H9 (cell line): ENCODE measurements at regions not wholly inside any gene's neighbourhood (a gene's known extent, or its start where the extent isn't known, plus 50 kb on each side); places are given as distances from the start of the nearest gene placed in this dataset.

Experiments
- DNase-seq: peaks from one replicate; pipeline ENCODE4 v3.0.0-alpha.2; 2017
- H2AFZ ChIP-seq: one replicate; pipeline ENCODE4 v1.6.1; 2013; ENCODE audit warnings: mild to moderate bottlenecking, low read length, control low read depth, moderate library complexity
- H2AK5ac ChIP-seq: 2 replicates; pipeline ENCODE4 v1.6.1; 2013; ENCODE audit warnings: low read length, control low read depth, mixed read lengths; ENCODE audit not compliant: insufficient read length
- H2BK120ac ChIP-seq: one replicate; pipeline ENCODE4 v1.6.1; 2013; ENCODE audit warnings: low read depth, mild to moderate bottlenecking, low read length, control low read depth, inconsistent platforms; ENCODE audit not compliant: poor library complexity, severe bottlenecking
- H2BK12ac ChIP-seq: 2 replicates; pipeline ENCODE4 v1.6.1; 2013; ENCODE audit warnings: low read length, control low read depth, mixed read lengths, low read depth; ENCODE audit not compliant: insufficient read length
- H2BK15ac ChIP-seq: 2 replicates; pipeline ENCODE4 v1.6.1; 2013; ENCODE audit warnings: low read depth, low read length, control low read depth
- H2BK20ac ChIP-seq: one replicate; pipeline ENCODE4 v1.6.1; 2013; ENCODE audit warnings: low read depth, mild to moderate bottlenecking, low read length, control low read depth, inconsistent platforms; ENCODE audit not compliant: poor library complexity, severe bottlenecking
- H2BK5ac ChIP-seq: 2 replicates; pipeline ENCODE4 v1.6.1; 2013; ENCODE audit warnings: low read length, control low read depth, mixed read lengths; ENCODE audit not compliant: insufficient read length
- H3K14ac ChIP-seq: 2 replicates; pipeline ENCODE4 v1.6.1; 2013; ENCODE audit warnings: low read length, control low read depth; ENCODE audit not compliant: insufficient read depth
- H3K18ac ChIP-seq: 2 replicates; pipeline ENCODE4 v1.6.1; 2013; ENCODE audit warnings: low read depth, mild to moderate bottlenecking, mixed read lengths, low read length, control low read depth; ENCODE audit not compliant: insufficient read length
- H3K23ac ChIP-seq: 2 replicates; pipeline ENCODE4 v1.6.1; 2013; ENCODE audit warnings: low read length, control low read depth, mixed read lengths, low read depth; ENCODE audit not compliant: insufficient read length
- H3K23me2 ChIP-seq: 2 replicates; pipeline ENCODE4 v1.6.1; 2013; ENCODE audit warnings: low read depth, mild to moderate bottlenecking, mixed read lengths, low read length, control low read depth; ENCODE audit not compliant: insufficient read length, poor library complexity, severe bottlenecking
- H3K27ac ChIP-seq: 2 replicates; pipeline ENCODE4 v1.5.1; 2013; ENCODE audit warnings: low read length, control low read depth, mixed read lengths, low read depth; ENCODE audit not compliant: insufficient read length
- H3K27me3 ChIP-seq: 2 replicates; pipeline ENCODE4 v1.6.1; 2013; ENCODE audit warnings: low read length, control low read depth, inconsistent platforms; ENCODE audit not compliant: insufficient read depth
- H3K4ac ChIP-seq: 2 replicates; pipeline ENCODE4 v1.6.1; 2013; ENCODE audit warnings: low read depth, mild to moderate bottlenecking, control low read depth, inconsistent platforms, low read length, moderate library complexity
- H3K4me1 ChIP-seq: 2 replicates; pipeline ENCODE4 v1.6.1; 2013; ENCODE audit warnings: low read length, control low read depth, inconsistent platforms; ENCODE audit not compliant: insufficient read depth
- H3K4me2 ChIP-seq: 2 replicates; pipeline ENCODE4 v1.6.1; 2013; ENCODE audit warnings: low read length, control low read depth, mixed read lengths; ENCODE audit not compliant: insufficient read length, insufficient read depth
- H3K56ac ChIP-seq: 2 replicates; pipeline ENCODE4 v1.6.1; 2013; ENCODE audit warnings: low read depth, mild to moderate bottlenecking, mixed read lengths, low read length, control low read depth; ENCODE audit not compliant: insufficient read length
- H3K79me1 ChIP-seq: 2 replicates; pipeline ENCODE4 v1.6.1; 2013; ENCODE audit warnings: low read depth, mild to moderate bottlenecking, moderate library complexity, low read length, control low read depth, inconsistent platforms; ENCODE audit not compliant: insufficient read depth, poor library complexity, severe bottlenecking
- H3K79me2 ChIP-seq: 2 replicates; pipeline ENCODE4 v1.6.1; 2013; ENCODE audit warnings: low read length, control low read depth, inconsistent platforms; ENCODE audit not compliant: insufficient read depth
- H3K9ac ChIP-seq: 2 replicates; pipeline ENCODE4 v1.6.1; 2013; ENCODE audit warnings: low read length, control low read depth, mixed read lengths; ENCODE audit not compliant: insufficient read length; ENCODE audit errors: extremely low read depth
- H3K9me3 ChIP-seq: one replicate; pipeline ENCODE4 v1.6.1; 2013; ENCODE audit warnings: low read depth, low read length, inconsistent platforms; ENCODE audit not compliant: control insufficient read depth
- H3T11ph ChIP-seq: one replicate; pipeline ENCODE4 v1.6.1; 2013; ENCODE audit warnings: mild to moderate bottlenecking, low read length, control low read depth, inconsistent platforms
- H4K20me1 ChIP-seq: one replicate; pipeline ENCODE4 v1.6.1; 2013; ENCODE audit not compliant: control insufficient read depth, insufficient read length, insufficient read depth
- H4K5ac ChIP-seq: 2 replicates; pipeline ENCODE4 v1.6.1; 2013; ENCODE audit warnings: low read depth, mild to moderate bottlenecking, mixed read lengths, low read length, control low read depth; ENCODE audit not compliant: insufficient read length
- H4K8ac ChIP-seq: replicated peaks from 2 replicates; pipeline ENCODE4 v1.6.1; 2013; ENCODE audit warnings: low read length, control low read depth, mixed read lengths, low read depth; ENCODE audit not compliant: insufficient read length
- H4K91ac ChIP-seq: 2 replicates; pipeline ENCODE4 v1.6.1; 2013; ENCODE audit warnings: low read depth, mild to moderate bottlenecking, moderate library complexity, mixed read lengths, low read length, control low read depth; ENCODE audit not compliant: insufficient read length
- H3K27ac Mint-ChIP-seq, 3 experiments: 2 replicates in 2 of 3; 3 replicates in 1 of 3; pipeline ENCODE4 v1.8.0; 2020 to 2021; ENCODE audit warnings: mixed read lengths in 3 of 3, mild to moderate bottlenecking in 1 of 3, moderate library complexity in 1 of 3
- H3K27me3 Mint-ChIP-seq: 2 replicates; pipeline ENCODE4 v1.8.0; 2021; ENCODE audit warnings: low read depth, mild to moderate bottlenecking, moderate library complexity, mixed read lengths
- H3K36me3 Mint-ChIP-seq, 3 experiments: 2 replicates in 2 of 3; 3 replicates in 1 of 3; pipeline ENCODE4 v1.8.0; 2020 to 2021; ENCODE audit warnings: low read depth in 3 of 3, mixed read lengths in 3 of 3; ENCODE audit not compliant: insufficient read depth in 1 of 3
- H3K4me1 Mint-ChIP-seq, 2 experiments: 2 replicates each; pipeline ENCODE4 v1.8.0; 2020; ENCODE audit warnings: mixed read lengths in 2 of 2
- H3K4me3 Mint-ChIP-seq, 2 experiments: 2 replicates in 1 of 2; 3 replicates in 1 of 2; pipeline ENCODE4 v1.8.0; 2020 to 2021; ENCODE audit warnings: mild to moderate bottlenecking in 2 of 2, mixed read lengths in 2 of 2, moderate library complexity in 1 of 2
- H3K9me3 Mint-ChIP-seq, 2 experiments: 2 replicates in 1 of 2; 3 replicates in 1 of 2; pipeline ENCODE4 v1.8.0; 2020; ENCODE audit warnings: mild to moderate bottlenecking in 2 of 2, mixed read lengths in 2 of 2, moderate library complexity in 1 of 2
- CTCF ChIP-seq: fragments of 200-600 bp; sonication (generic); conservative IDR thresholded peaks from 3 replicates; pipeline ENCODE4 v1.8.0; 2021; ENCODE audit warnings: antibody characterized with exemption, mild to moderate bottlenecking
- WGBS: extraction: QIAGEN DNeasy Blood & Tissue Kit; methylation state at CpG from one replicate; pipeline ENCODE4 v1.1.7; 2013; ENCODE audit warnings: missing lambda C conversion rate, low lambda C conversion rate, mixed read lengths; ENCODE audit not compliant: insufficient read length; ENCODE audit errors: extremely low coverage; 5-methylcytosine and 5-hydroxymethylcytosine counted together

GRCh38 chr2:175557810-175558377 is 376.4 kb upstream of the ATP5MC3 start:
- Histone ChIP-seq H3K23ac (no peak overlapping the region), H2BK12ac (no peak overlapping the region), H3K27me3 (no peaks in the 10 kb centered on the region), H3K4ac (no peak overlapping the region), H3K9me3 (no peaks in the 10 kb centered on the region), H3K4me2 (no peak overlapping the region), H3K56ac (no peak overlapping the region), H4K8ac (no peak overlapping the region), H4K5ac (no peak overlapping the region), H3K79me1 (no peaks in the 10 kb centered on the region), H2AFZ (no peak overlapping the region), H2BK5ac (no peak overlapping the region), H2BK120ac (no peak overlapping the region), H3K4me1 (no peaks in the 10 kb centered on the region), H4K91ac (no peak overlapping the region), H3K79me2 (no peaks in the 10 kb centered on the region), H3T11ph (no peak overlapping the region), H2BK15ac (no peak overlapping the region), H3K23me2 (no peaks in the 10 kb centered on the region), H3K14ac (no peak overlapping the region), H4K20me1 (no peaks in the 10 kb centered on the region), H3K18ac (no peak overlapping the region), H3K27ac (no peak overlapping the region), H2BK20ac (no peak overlapping the region), H3K9ac (no peak overlapping the region), H2AK5ac (no peak overlapping the region)
- Mint-ChIP-seq H3K36me3 (no peaks in the 10 kb centered on the region; a peak in 1 of 7 replicates), H3K27me3 (no peaks in the 10 kb centered on the region; the same call in 1 of the 2 replicates), H3K9me3 (no peaks in the 10 kb centered on the region), H3K4me1 (peaks cover 20 to 25% of the 10 kb centered on the region in 2 experiments), H3K27ac (peak overlapping the region in 1 of 3 experiments; percentile 37; a peak in 1 of 7 replicates), H3K4me3 (no peak overlapping the region)
- no CpG with 5 or more reads among the region's 6 CpGs for WGBS
- DNase-seq: no peak
- no peak for TF ChIP-seq CTCF
